GM12878 (cell line): ENCODE measurements at regions not wholly inside any gene's neighbourhood (a gene's known extent, or its start where the extent isn't known, plus 50 kb on each side); places are given as distances from the start of the nearest gene placed in this dataset.

Experiments
- ATAC-seq: fragments of 200-7000 bp; cut with Tn5 transposase; 3 replicates; pipeline ENCODE4 v1.9.1; 2020; ENCODE audit warnings: mild to moderate bottlenecking, moderate library complexity
- BruUV-seq: library from RNA; stranded (reverse); fragments of 400-500 nt; replicated peaks from 2 replicates; lab custom pipeline; 2021; lab: Mats Ljungman, UMichigan
- CTCF ChIA-PET: fragments of 300-600 bp; sonication (Branson Sonifier 250); formaldehyde crosslinking; extraction: SDS; loops from one replicate; lab custom pipeline; 2021; ENCODE audit warnings: inconsistent platforms; lab: Yijun Ruan, JAX
- POLR2A ChIA-PET: fragments of 350-600 bp; formaldehyde crosslinking; extraction: SDS; loops from one replicate; lab custom pipeline; 2021; ENCODE audit warnings: inconsistent platforms; lab: Charles Lee
- RAD21 ChIA-PET: fragments of 300-600 bp; sonication (Branson Sonifier 250); formaldehyde crosslinking; loops from one replicate; lab custom pipeline; 2023; ENCODE audit warnings: antibody characterized with exemption; ENCODE audit not compliant: unreplicated experiment; lab: Charles Lee
- SMC1A ChIA-PET: fragments of 300-600 bp; sonication (Branson Sonifier 250); formaldehyde crosslinking; loops from one replicate; lab custom pipeline; 2023; ENCODE audit not compliant: unreplicated experiment, uncharacterized antibody; lab: Charles Lee
- DNase-seq: peaks from one replicate; pipeline ENCODE4 v3.0.0-alpha.2; 2011; ENCODE audit warnings: low read depth, low spot score
- FAIRE-seq: peaks from 3 replicates; lab custom pipeline; 2011; peaks lifted over from hg19 to GRCh38; lab: Jason Lieb, UNC
- H2AFZ ChIP-seq: 2 replicates; pipeline ENCODE4 v1.6.0; 2011; ENCODE audit warnings: low read depth, low read length, control low read depth; ENCODE audit not compliant: control insufficient read depth
- H3K27ac ChIP-seq: 2 replicates; pipeline ENCODE4 v1.5.1; 2011; ENCODE audit warnings: control low read depth; ENCODE audit not compliant: control insufficient read depth, insufficient read depth
- H3K27me3 ChIP-seq, 2 experiments: replicated peaks in 1 of 2; 2 replicates each; pipeline versions ENCODE4 v1.6.0 to v1.6.1; 2011; ENCODE audit warnings: low read length in 1 of 2; ENCODE audit not compliant: control insufficient read depth in 2 of 2, insufficient read depth in 2 of 2
- H3K36me3 ChIP-seq, 2 experiments: 2 replicates each; pipeline ENCODE4 v1.5.1; 2011; ENCODE audit warnings: low read length in 1 of 2; ENCODE audit not compliant: control insufficient read depth in 2 of 2, insufficient read depth in 2 of 2
- H3K4me1 ChIP-seq: 2 replicates; pipeline ENCODE4 v1.6.1; 2011; ENCODE audit warnings: mild to moderate bottlenecking, low read length, moderate library complexity, mixed read lengths; ENCODE audit not compliant: control insufficient read depth, insufficient read depth
- H3K4me2 ChIP-seq: 2 replicates; pipeline ENCODE4 v1.6.0; 2011; ENCODE audit warnings: control low read depth; ENCODE audit not compliant: control insufficient read depth, insufficient read depth
- H3K4me3 ChIP-seq: fragments of 200-600 bp; sonication (generic); 2 replicates; pipeline ENCODE4 v1.5.1; 2016
- H3K79me2 ChIP-seq: 2 replicates; pipeline ENCODE4 v1.6.0; 2011; ENCODE audit warnings: low read length; ENCODE audit not compliant: control insufficient read depth, insufficient read depth
- H3K9ac ChIP-seq: 2 replicates; pipeline ENCODE4 v1.8.0; 2011; ENCODE audit warnings: low read length, control low read depth, mixed read lengths; ENCODE audit not compliant: control insufficient read depth, insufficient read depth
- H3K9me3 ChIP-seq: replicated peaks from 3 replicates; pipeline ENCODE4 v1.5.1; 2011; ENCODE audit warnings: mild to moderate bottlenecking, low read length; ENCODE audit not compliant: control insufficient read depth, insufficient read depth
- H4K20me1 ChIP-seq: 2 replicates; pipeline ENCODE4 v1.6.0; 2011; ENCODE audit not compliant: control insufficient read depth, insufficient read depth
- E2F8 ChIP-seq: fragments of 450-650 bp; IDR thresholded peaks from 2 replicates; pipeline ENCODE4 v1.6.1; 2018; ENCODE audit warnings: mild to moderate bottlenecking, low read depth, moderate library complexity; ENCODE audit not compliant: partially characterized antibody
- KLF5 ChIP-seq: fragments of 450-650 bp; IDR thresholded peaks from 2 replicates; pipeline ENCODE4 v1.6.1; 2014; ENCODE audit warnings: mild to moderate bottlenecking; ENCODE audit not compliant: partially characterized antibody
- RELA ChIP-seq: fragments of 450-650 bp; IDR thresholded peaks from 2 replicates; pipeline ENCODE4 v1.8.0; 2014; ENCODE audit warnings: borderline replicate concordance; ENCODE audit not compliant: partially characterized antibody
- STAT3 ChIP-seq: IDR thresholded peaks from 2 replicates; pipeline ENCODE4 v1.6.1; 2011; ENCODE audit warnings: low read depth, low read length, improper control_type of control experiment
- WRNIP1 ChIP-seq: IDR thresholded peaks from 2 replicates; pipeline ENCODE4 v1.6.1; 2011; ENCODE audit warnings: low read depth, low read length, improper control_type of control experiment, borderline replicate concordance
- ZNF207 ChIP-seq: fragments of 450-650 bp; IDR thresholded peaks from 2 replicates; pipeline ENCODE4 v1.6.1; 2014; ENCODE audit warnings: antibody characterized with exemption, mild to moderate bottlenecking, borderline replicate concordance
- ZNF592 ChIP-seq: fragments of 450-650 bp; IDR thresholded peaks from 2 replicates; pipeline ENCODE4 v1.6.1; 2017; ENCODE audit warnings: mild to moderate bottlenecking, moderate library complexity
- WGBS: methylation state at CpG from one replicate; pipeline ENCODE4 v1.1.6; 2016; ENCODE audit warnings: low lambda C conversion rate; ENCODE audit not compliant: insufficient replicate concordance, insufficient coverage; ENCODE audit errors: missing lambda C conversion rate; 5-methylcytosine and 5-hydroxymethylcytosine counted together
- in situ Hi-C: fragments of 300-500 bp; cut with MboI; formaldehyde crosslinking; loops from 9 replicates; pipeline ENCODE4 v1.14.3; 2018; ENCODE audit warnings: mixed read lengths
- intact Hi-C: fragments of 100-400 bp; cut with micrococcal nuclease; formaldehyde crosslinking; loops from one replicate; pipeline ENCODE4 v1.14.2; 2022; ENCODE audit not compliant: unreplicated experiment

- SMC1A ChIA-PET = interaction anchor here (3.4 kb wide), 1 partner anchor 9 kb away, joined by 7 read pairs; no protein-coding TSS in a partner anchor
- H3K9ac ChIP-seq = no peak overlapping the region
- BruUV-seq = no TSS peak
- H3K9me3 ChIP-seq = no peaks in the 10 kb centered on the region
- in situ Hi-C loops (no loop called here), intact Hi-C loops (no loop called here)
- H3K4me1 ChIP-seq = no peaks in the 10 kb centered on the region
- no peaks in the 10 kb centered on the region for H4K20me1 ChIP-seq
- no peak overlapping the region for H3K4me3 ChIP-seq
- no peak overlapping the region for H3K27ac ChIP-seq
- FAIRE-seq = no peak
- RAD21 ChIA-PET = no interaction called here
- H3K4me2 ChIP-seq = no peak overlapping the region
- H3K79me2 ChIP-seq = no peaks in the 10 kb centered on the region
- CTCF ChIA-PET = interaction anchor here (0.8 to 4.0 kb wide), 2 partner anchors 8 to 414 kb away, joined by 3 to 33 read pairs; no protein-coding TSS in a partner anchor
- no peak overlapping the region for H2AFZ ChIP-seq
- TF ChIP-seq RELA (no peak), WRNIP1 (no peak)
- DNase-seq = no peak
- H3K27me3 ChIP-seq = peaks cover 0 to 3% of the 10 kb centered on the region in 2 experiments; a peak in 1 of 4 replicates
- ATAC-seq = no peak
- H3K36me3 ChIP-seq = no peaks in the 10 kb centered on the region
- POLR2A ChIA-PET = no interaction called here
Measured at GRCh38 chr5:66315784-66316183, 171.7 kb downstream of the SREK1 start.

GRCh38 chr5:66322786-66323528 lies 178.9 kb downstream of the SREK1 start:
- RAD21 ChIA-PET = interaction anchor here (1.6 kb wide), 1 partner anchor 17 kb away, joined by 4 read pairs; no protein-coding TSS in a partner anchor
- no peak for ATAC-seq
- H3K79me2 ChIP-seq = no peaks in the 10 kb centered on the region
- SMC1A ChIA-PET = interaction anchor here (0.6 to 1.6 kb wide), 2 partner anchors 14 kb away, joined by 4 to 5 read pairs; no protein-coding TSS in a partner anchor
- H3K4me2 ChIP-seq = no peak overlapping the region
- H3K9me3 ChIP-seq = no peaks in the 10 kb centered on the region
- no TSS peak for BruUV-seq
- no peak for FAIRE-seq
- no peak for DNase-seq
- peaks cover 0 to 3% of the 10 kb centered on the region in 2 experiments; a peak in 1 of 4 replicates for H3K27me3 ChIP-seq
- H3K36me3 ChIP-seq = no peaks in the 10 kb centered on the region
- H4K20me1 ChIP-seq = no peaks in the 10 kb centered on the region
- POLR2A ChIA-PET = no interaction called here
- H2AFZ ChIP-seq = no peak overlapping the region
- no peaks in the 10 kb centered on the region for H3K4me1 ChIP-seq
- no peak overlapping the region for H3K4me3 ChIP-seq
- no peak overlapping the region for H3K9ac ChIP-seq
- intact Hi-C loops = no loop called here
- in situ Hi-C loops = no loop called here
- CTCF ChIA-PET = interaction anchor here (0.7 to 1.8 kb wide), 3 partner anchors 11 to 17 kb away, joined by 3 to 10 read pairs (median 4); no protein-coding TSS in a partner anchor
- WGBS = 24% methylated on average over 12 of the region's 12 CpGs
- no peak overlapping the region for H3K27ac ChIP-seq
- TF ChIP-seq STAT3 = no peak
- TF ChIP-seq ZNF592 = no peak
- TF ChIP-seq E2F8 = no peak
- TF ChIP-seq KLF5 = no peak
- no peak for TF ChIP-seq ZNF207
